Left cardiac atrium (tissue), 4 donors: ENCODE measurements at regions not wholly inside any gene's neighbourhood (a gene's known extent, or its start where the extent isn't known, plus 50 kb on each side); places are given as distances from the start of the nearest gene placed in this dataset.
"Not testable (repeated sequence)": the region's sequence is repeated elsewhere in the genome, so short reads cannot be mapped to it uniquely, and the experiment has no call there.

Experiments
- ATAC-seq, 2 donors: fragments of 200-7000 bp; cut with Tn5 transposase; one replicate each; pipeline ENCODE4 v1.9.1; 2020; ENCODE audit warnings: mild to moderate bottlenecking in 2 of 2, moderate library complexity in 2 of 2
- DNase-seq: peaks from one replicate; pipeline ENCODE4 v3.0.0-alpha.2; 2020
- intact Hi-C, 2 donors: fragments of 100-400 bp; cut with DNase I; formaldehyde crosslinking; loops; one replicate each; pipeline versions ENCODE4 v1.14.1 to v1.15.1; 2022 to 2023
- donor health status: DM: no; HTN: yes; CAD: no.
- donor health status: DM: no; HTN: yes; CAD: no; lungs with severe emphysema.
- donor health status: DM: yes; HTN: yes; CAD: no.
- donor health status: Dilated cardiomyopathy.

GRCh38 chr13:86403181-86403580 lies 604.0 kb upstream of the SLITRK6 start:
- DNase-seq (no peak), ATAC-seq (no peak)
- intact Hi-C loops: no loop called here

- intact Hi-C loops: no loop called here
- ATAC-seq (no peak), DNase-seq (no peak)
Measured at GRCh38 chr13:86409466-86410241, 610.4 kb upstream of the SLITRK6 start.

- intact Hi-C loops: no loop called here
- ATAC-seq: no peak
- DNase-seq: no peak
Measured at GRCh38 chr13:86425170-86425815, 626.1 kb upstream of the SLITRK6 start.

GRCh38 chr13:86426437-86426836 lies 627.2 kb upstream of the SLITRK6 start:
- ATAC-seq (no peak), DNase-seq (no peak)
- intact Hi-C loops: no loop called here

GRCh38 chr13:86429756-86430155 lies 630.5 kb upstream of the SLITRK6 start:
- no peak for ATAC-seq
- intact Hi-C loops: no loop called here
- DNase-seq: no peak

- intact Hi-C loops: no loop called here
- ATAC-seq (no peak), DNase-seq (no peak)
Measured at GRCh38 chr13:86438034-86438433, 638.8 kb upstream of the SLITRK6 start.

- DNase-seq: no peak
- no peak for ATAC-seq
- intact Hi-C loops: no loop called here
Measured at GRCh38 chr13:86445206-86445605, 646.0 kb upstream of the SLITRK6 start.

GRCh38 chr13:86445672-86446071 lies 646.5 kb upstream of the SLITRK6 start:
- intact Hi-C loops: no loop called here
- no peak for ATAC-seq

GRCh38 chr13:86446311-86446710 lies 647.1 kb upstream of the SLITRK6 start:
- intact Hi-C loops: no loop called here
- ATAC-seq: peak in 1 of 2 donors; percentile 31
- no peak for DNase-seq

More at GRCh38 chr13:86445672-86446071, 646.5 kb upstream of the SLITRK6 start:
- DNase-seq: no peak

GRCh38 chr13:86447479-86447878 lies 648.3 kb upstream of the SLITRK6 start:
- intact Hi-C loops: no loop called here
- ATAC-seq (no peak), DNase-seq (no peak)

GRCh38 chr13:86462011-86462410 lies 662.8 kb upstream of the SLITRK6 start:
- intact Hi-C loops: no loop called here
- ATAC-seq: no peak
- DNase-seq: no peak

- no peak for DNase-seq
- ATAC-seq: no peak
- intact Hi-C loops: no loop called here
Measured at GRCh38 chr13:86464193-86464592, 665.0 kb upstream of the SLITRK6 start.

GRCh38 chr13:86474971-86475370 lies 675.8 kb upstream of the SLITRK6 start:
- DNase-seq (no peak), ATAC-seq (no peak)
- intact Hi-C loops: no loop called here

GRCh38 chr13:86476656-86477055 lies 677.4 kb upstream of the SLITRK6 start:
- ATAC-seq: no peak
- intact Hi-C loops: no loop called here
- DNase-seq: no peak

- DNase-seq (no peak), ATAC-seq (no peak)
- intact Hi-C loops: no loop called here
Measured at GRCh38 chr13:86486582-86486981, 687.4 kb upstream of the SLITRK6 start.

- DNase-seq (no peak), ATAC-seq (no peak)
- intact Hi-C loops: no loop called here
Measured at GRCh38 chr13:86491121-86491520, 691.9 kb upstream of the SLITRK6 start.

GRCh38 chr13:86501931-86502330 lies 702.7 kb upstream of the SLITRK6 start:
- intact Hi-C loops, ATAC-seq, DNase-seq: not testable (repeated sequence)

- intact Hi-C loops: no loop called here
- ATAC-seq (no peak), DNase-seq (no peak)
Measured at GRCh38 chr13:86510792-86511191, 711.6 kb upstream of the SLITRK6 start.

GRCh38 chr13:86541461-86541860 lies 742.2 kb upstream of the SLITRK6 start:
- no peak for DNase-seq
- intact Hi-C loops: no loop called here
- ATAC-seq: no peak

- DNase-seq: no peak
- intact Hi-C loops: no loop called here
- ATAC-seq: no peak
Measured at GRCh38 chr13:86554066-86554465, 754.8 kb upstream of the SLITRK6 start.

- intact Hi-C loops: no loop called here
- no peak for ATAC-seq
- DNase-seq: no peak
Measured at GRCh38 chr13:86559901-86560300, 760.7 kb upstream of the SLITRK6 start.
